HCT116 (cell line): ENCODE measurements at regions not wholly inside any gene's neighbourhood (a gene's known extent, or its start where the extent isn't known, plus 50 kb on each side); places are given as distances from the start of the nearest gene placed in this dataset.

Experiments
- ATAC-seq: fragments of 200-7000 bp; cut with Tn5 transposase; 2 replicates; pipeline ENCODE4 v1.9.1; 2020; ENCODE audit warnings: mild to moderate bottlenecking, moderate library complexity
- BruUV-seq: library from RNA; stranded (reverse); fragments of 400-500 nt; replicated peaks from 2 replicates; lab custom pipeline; 2021; lab: Mats Ljungman, UMichigan
- CTCF ChIA-PET: fragments of 300-600 bp; sonication (Branson Sonifier 250); formaldehyde crosslinking; loops from one replicate; lab custom pipeline; 2021; ENCODE audit warnings: antibody characterized with exemption; lab: Charles Lee
- POLR2A ChIA-PET: fragments of 300-600, 350-600 bp; sonication (Branson Sonifier 250); formaldehyde crosslinking; loops from one replicate; lab custom pipeline; 2021; ENCODE audit warnings: antibody characterized with exemption; lab: Charles Lee
- RAD21 ChIA-PET, 2 experiments: fragments of 300-600 bp; sonication (Branson Sonifier 250); formaldehyde crosslinking; loops; one replicate each; lab custom pipeline; 2023; ENCODE audit warnings: low total read pairs in 2 of 2; ENCODE audit not compliant: uncharacterized antibody in 2 of 2, unreplicated experiment in 2 of 2, low non-redundant PET in 1 of 2; lab: Charles Lee
- DNase-seq: peaks from one replicate; pipeline ENCODE4 v3.0.0-alpha.2; 2010; ENCODE audit warnings: low read depth, low spot score
- H2AFZ ChIP-seq: fragments of 200-600 bp; shearing (Covaris generic), sonication (generic); 2 replicates; pipeline ENCODE4 v1.6.1; 2017; ENCODE audit warnings: low read depth, mixed run types, mixed read lengths, antibody characterized with exemption, low read length; ENCODE audit not compliant: poor library complexity, severe bottlenecking
- H3K27ac ChIP-seq: 2 replicates; pipeline ENCODE4 v1.5.1; 2012; ENCODE audit warnings: low read depth, low read length
- H3K27me3 ChIP-seq: fragments of 200-600 bp; sonication (generic); 2 replicates; pipeline ENCODE4 v1.6.1; 2016; ENCODE audit warnings: mixed run types, low read length, mixed read lengths; ENCODE audit not compliant: insufficient read depth
- H3K36me3 ChIP-seq, 2 experiments: fragments of 200-500 bp in 1 of 2; fragments of 200-600 bp in 1 of 2; sonication (Bioruptor generic) in 1 of 2; sonication (generic) in 1 of 2; 2 replicates each; pipeline versions ENCODE4 v1.5.1 to v1.6.1; 2014 to 2016; ENCODE audit warnings: low read length in 2 of 2, inconsistent platforms in 1 of 2, mixed read lengths in 1 of 2, mixed run types in 1 of 2; ENCODE audit not compliant: insufficient read depth in 2 of 2, control insufficient read depth in 1 of 2
- H3K4me1 ChIP-seq, 2 experiments: fragments of 200-600 bp in 1 of 2; sonication (generic) in 1 of 2; 2 replicates each; pipeline versions ENCODE4 v1.5.1 to v1.6.1; 2012 to 2017; ENCODE audit warnings: low read length in 2 of 2, inconsistent platforms in 1 of 2, mild to moderate bottlenecking in 1 of 2, mixed read lengths in 1 of 2, mixed run types in 1 of 2, moderate library complexity in 1 of 2; ENCODE audit not compliant: insufficient read depth in 2 of 2, control insufficient read depth in 1 of 2
- H3K4me2 ChIP-seq: fragments of 200-600 bp; sonication (generic); 2 replicates; pipeline ENCODE4 v1.6.1; 2017; ENCODE audit warnings: mixed run types, low read length, mixed read lengths
- H3K4me3 ChIP-seq, 2 experiments: fragments of 200-600 bp in 1 of 2; sonication (generic) in 1 of 2; replicated peaks in 1 of 2; 2 replicates each; pipeline ENCODE4 v1.5.1; 2011 to 2016; ENCODE audit warnings: low read length in 2 of 2, control low read depth in 1 of 2, low read depth in 1 of 2, mild to moderate bottlenecking in 1 of 2, mixed read lengths in 1 of 2, mixed run types in 1 of 2
- H3K79me2 ChIP-seq: fragments of 200-600 bp; sonication (generic); 2 replicates; pipeline ENCODE4 v1.6.1; 2017; ENCODE audit warnings: mild to moderate bottlenecking, mixed run types, low read length, moderate library complexity, mixed read lengths; ENCODE audit not compliant: insufficient read depth
- H3K9ac ChIP-seq: fragments of 200-600 bp; sonication (generic); 2 replicates; pipeline ENCODE4 v1.6.1; 2016; ENCODE audit warnings: low read length, mixed read lengths
- H3K9me2 ChIP-seq: fragments of 200-600 bp; sonication (generic), shearing (Covaris generic); 2 replicates; pipeline ENCODE4 v1.6.1; 2017; ENCODE audit warnings: mixed run types, mild to moderate bottlenecking, moderate library complexity; ENCODE audit not compliant: insufficient read depth
- H3K9me3 ChIP-seq, 2 experiments: fragments of 200-500 bp in 1 of 2; fragments of 200-600 bp in 1 of 2; sonication (Bioruptor generic) in 1 of 2; sonication (generic) in 1 of 2; 2 replicates each; pipeline ENCODE4 v1.6.1; 2014 to 2017; ENCODE audit warnings: low read length in 2 of 2, mixed read lengths in 2 of 2, inconsistent platforms in 1 of 2, low read depth in 1 of 2, mild to moderate bottlenecking in 1 of 2, mixed run types in 1 of 2, moderate library complexity in 1 of 2; ENCODE audit not compliant: control insufficient read depth in 1 of 2, insufficient read depth in 1 of 2
- H4K20me1 ChIP-seq: fragments of 200-600 bp; sonication (generic), shearing (Covaris generic); 2 replicates; pipeline ENCODE4 v1.6.1; 2017; ENCODE audit warnings: mixed run types, mild to moderate bottlenecking, moderate library complexity; ENCODE audit not compliant: insufficient read depth
- CTCF ChIP-seq, 3 experiments: fragments of 200-600 bp in 1 of 3; sonication (generic) in 1 of 3; IDR thresholded peaks in 2 of 3; conservative IDR thresholded peaks in 1 of 3; 2 replicates each; pipeline ENCODE4 v1.5.1; 2012 to 2017; ENCODE audit warnings: low read depth in 2 of 3, low read length in 2 of 3, antibody characterized with exemption in 1 of 3, borderline replicate concordance in 1 of 3, control low read depth in 1 of 3, mild to moderate bottlenecking in 1 of 3, mixed read lengths in 1 of 3, mixed run types in 1 of 3, moderate library complexity in 1 of 3; ENCODE audit not compliant: insufficient read depth in 1 of 3
- EZH2 ChIP-seq: fragments of 200-600 bp; sonication (generic); IDR thresholded peaks from 2 replicates; pipeline ENCODE4 v1.6.1; 2017; ENCODE audit warnings: antibody characterized with exemption, mixed run types
- SP1 ChIP-seq: IDR thresholded peaks from 2 replicates; pipeline ENCODE4 v1.6.1; 2012; ENCODE audit warnings: low read depth
- YY1 ChIP-seq: IDR thresholded peaks from 2 replicates; pipeline ENCODE4 v1.6.1; 2011; ENCODE audit warnings: low read length, low read depth, moderate library complexity, mild to moderate bottlenecking; ENCODE audit not compliant: insufficient replicate concordance; ENCODE audit errors: extremely low read depth
- intact Hi-C: fragments of 100-400 bp; cut with micrococcal nuclease; formaldehyde crosslinking; loops from 2 replicates; pipeline ENCODE4 v1.10.0; 2022
- TF ChIP-seq, protein P1 (sequence below): IDR thresholded peaks from 2 replicates; pipeline ENCODE4 v1.6.1; 2011; ENCODE audit warnings: mild to moderate bottlenecking, low read length, moderate library complexity; ENCODE audit not compliant: insufficient replicate concordance; ENCODE audit errors: extremely low read depth

- TF ChIP-seq YY1 (no peak), EZH2 (no peak), CTCF (IDR thresholded peaks at IDR 0.05 in 2 of 3, conservative IDR thresholded peaks at IDR 0.05 in 1 of 3; ENCODE audit: borderline replicate concordance in 1 of 3, insufficient read depth in 1 of 3, low read depth in 2 of 3, low read length in 2 of 3) (no peak), SP1 (no peak)
- TF ChIP-seq, protein P1, sequence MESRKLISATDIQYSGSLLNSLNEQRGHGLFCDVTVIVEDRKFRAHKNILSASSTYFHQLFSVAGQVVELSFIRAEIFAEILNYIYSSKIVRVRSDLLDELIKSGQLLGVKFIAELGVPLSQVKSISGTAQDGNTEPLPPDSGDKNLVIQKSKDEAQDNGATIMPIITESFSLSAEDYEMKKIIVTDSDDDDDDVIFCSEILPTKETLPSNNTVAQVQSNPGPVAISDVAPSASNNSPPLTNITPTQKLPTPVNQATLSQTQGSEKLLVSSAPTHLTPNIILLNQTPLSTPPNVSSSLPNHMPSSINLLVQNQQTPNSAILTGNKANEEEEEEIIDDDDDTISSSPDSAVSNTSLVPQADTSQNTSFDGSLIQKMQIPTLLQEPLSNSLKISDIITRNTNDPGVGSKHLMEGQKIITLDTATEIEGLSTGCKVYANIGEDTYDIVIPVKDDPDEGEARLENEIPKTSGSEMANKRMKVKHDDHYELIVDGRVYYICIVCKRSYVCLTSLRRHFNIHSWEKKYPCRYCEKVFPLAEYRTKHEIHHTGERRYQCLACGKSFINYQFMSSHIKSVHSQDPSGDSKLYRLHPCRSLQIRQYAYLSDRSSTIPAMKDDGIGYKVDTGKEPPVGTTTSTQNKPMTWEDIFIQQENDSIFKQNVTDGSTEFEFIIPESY, result no peak
- 0 out of 4 replicates have a peak, but pooled peaks cover 0 to 3% of the 10 kb centered on the region in 2 experiments for H3K9me3 ChIP-seq
- no peak overlapping the region for H3K4me3 ChIP-seq
- H3K9me2 ChIP-seq, result no peaks in the 10 kb centered on the region
- intact Hi-C loops, result no loop called here
- ChIA-PET RAD21 (no interaction called here), CTCF (no interaction called here), POLR2A (no interaction called here)
- no peaks in the 10 kb centered on the region for H3K79me2 ChIP-seq
- no TSS peak for BruUV-seq
- DNase-seq (no peak), ATAC-seq (no peak)
- H3K4me2 ChIP-seq, result no peak overlapping the region
- H3K36me3 ChIP-seq, result no peaks in the 10 kb centered on the region
- H3K27me3 ChIP-seq, result no peaks in the 10 kb centered on the region
- no peaks in the 10 kb centered on the region for H4K20me1 ChIP-seq
- no peak overlapping the region for H2AFZ ChIP-seq
- H3K27ac ChIP-seq, result no peak overlapping the region
- H3K9ac ChIP-seq, result no peak overlapping the region
- H3K4me1 ChIP-seq, result no peaks in the 10 kb centered on the region
Observed at GRCh38 chr18:29512203-29512602, 1335.3 kb upstream of the CDH2 start.
